GM04503 (cell line): ENCODE measurements at regions not wholly inside any gene's neighbourhood (a gene's known extent, or its start where the extent isn't known, plus 50 kb on each side); places are given as distances from the start of the nearest gene placed in this dataset.

Experiments used
- DNase-seq: peaks from one replicate; pipeline ENCODE4 v3.0.0-alpha.2; 2012; ENCODE audit warnings: low read depth

GRCh38 chr3:162435750-162436149, 939.1 kb downstream of the OTOL1 start:
- DNase-seq: no peak

GRCh38 chr3:162436826-162437225, 940.2 kb downstream of the OTOL1 start:
- no peak for DNase-seq

GRCh38 chr3:162437480-162437879, 940.9 kb downstream of the OTOL1 start:
- no peak for DNase-seq

- DNase-seq: no peak
Measured at GRCh38 chr3:162441716-162442115, 945.1 kb downstream of the OTOL1 start.

- DNase-seq: no peak
Measured at GRCh38 chr3:162443376-162443775, 946.8 kb downstream of the OTOL1 start.

GRCh38 chr3:162468791-162469190, 972.2 kb downstream of the OTOL1 start:
- DNase-seq: no peak

- no peak for DNase-seq
Measured at GRCh38 chr3:162487138-162487537, 990.5 kb downstream of the OTOL1 start.

- DNase-seq: no peak
Measured at GRCh38 chr3:162489853-162490252, 993.2 kb downstream of the OTOL1 start.

- no peak for DNase-seq
Measured at GRCh38 chr3:162491952-162492351, 995.3 kb downstream of the OTOL1 start.

- DNase-seq: peak; percentile 73
Measured at GRCh38 chr3:162492446-162493081, 996.0 kb downstream of the OTOL1 start.

- no peak for DNase-seq
Measured at GRCh38 chr3:162498626-162499025, 1002.0 kb downstream of the OTOL1 start.

- no peak for DNase-seq
Measured at GRCh38 chr3:162507397-162507796, 1010.8 kb downstream of the OTOL1 start.

- DNase-seq: no peak
Measured at GRCh38 chr3:162512488-162512887, 1015.9 kb downstream of the OTOL1 start.

- DNase-seq: no peak
Measured at GRCh38 chr3:162517110-162517509, 1020.5 kb downstream of the OTOL1 start.

GRCh38 chr3:162521669-162522068, 1025.1 kb downstream of the OTOL1 start:
- no peak for DNase-seq

GRCh38 chr3:162525066-162525742, 1028.6 kb downstream of the OTOL1 start:
- DNase-seq: peak; percentile 96

GRCh38 chr3:162525771-162526170, 1029.2 kb downstream of the OTOL1 start:
- no peak for DNase-seq

- no peak for DNase-seq
Measured at GRCh38 chr3:162534431-162534830, 1037.8 kb downstream of the OTOL1 start.

- no peak for DNase-seq
Measured at GRCh38 chr3:162538491-162538890, 1041.9 kb downstream of the OTOL1 start.

- DNase-seq: no peak
Measured at GRCh38 chr3:162538906-162539305, 1042.3 kb downstream of the OTOL1 start.

- no peak for DNase-seq
Measured at GRCh38 chr3:162540421-162540820, 1043.8 kb downstream of the OTOL1 start.

- no peak for DNase-seq
Measured at GRCh38 chr3:162541923-162542322, 1045.3 kb downstream of the OTOL1 start.

- no peak for DNase-seq
Measured at GRCh38 chr3:162544246-162544645, 1047.6 kb downstream of the OTOL1 start.

GRCh38 chr3:162546910-162547309, 1050.3 kb downstream of the OTOL1 start:
- DNase-seq: no peak
